ENCODE measurements at regions not wholly inside any gene's neighbourhood (a gene's known extent, or its start where the extent isn't known, plus 50 kb on each side); places are given as distances from the start of the nearest gene placed in this dataset.

DNA sequence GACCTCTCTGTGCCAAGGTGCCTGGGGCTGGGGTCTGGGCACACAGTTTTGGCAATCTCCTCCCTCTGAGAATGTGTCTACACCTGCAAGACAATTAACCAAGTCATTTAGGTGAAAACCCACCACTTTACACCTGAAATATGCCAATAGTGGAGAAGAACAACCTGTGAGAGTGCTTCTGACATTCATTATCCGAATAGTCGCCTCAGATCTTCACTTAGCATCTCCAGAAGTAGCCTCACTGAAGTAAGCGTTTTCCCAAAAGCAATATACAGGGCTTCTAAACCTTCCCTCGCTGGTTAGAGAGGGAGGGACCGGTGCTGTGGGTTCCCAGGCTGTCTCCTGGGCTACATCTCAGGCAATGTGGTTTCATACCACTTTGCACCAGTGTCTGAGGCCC lies 173.5 kb downstream of the DDX1 start:
- H3K36me3 Mint-ChIP-seq (ENCODE audit: unreplicated experiment) = peaks cover 4% of the 10 kb centered on the region
- no peaks in the 10 kb centered on the region for H3K9me3 Mint-ChIP-seq (ENCODE audit: unreplicated experiment)
- H3K27ac Mint-ChIP-seq (ENCODE audit: unreplicated experiment) = no peak overlapping the region
- H3K4me3 Mint-ChIP-seq (ENCODE audit: unreplicated experiment) = no peak overlapping the region
- TF ChIP-seq CTCF (IDR thresholded peaks at IDR 0.05; ENCODE audit: partially characterized antibody, unreplicated experiment) = no peak
- no peak for DNase-seq
- peaks cover 9% of the 10 kb centered on the region for H3K27me3 Mint-ChIP-seq (ENCODE audit: unreplicated experiment)
- peaks cover 10% of the 10 kb centered on the region for H3K4me1 Mint-ChIP-seq (ENCODE audit: low read depth, unreplicated experiment)

- no peaks in the 10 kb centered on the region for H3K9me3 Mint-ChIP-seq (ENCODE audit: unreplicated experiment)
- H3K4me1 Mint-ChIP-seq (ENCODE audit: low read depth, unreplicated experiment) = peaks cover 10% of the 10 kb centered on the region
- no peak overlapping the region for H3K4me3 Mint-ChIP-seq (ENCODE audit: unreplicated experiment)
- no peak overlapping the region for H3K27ac Mint-ChIP-seq (ENCODE audit: unreplicated experiment)
- no peak for DNase-seq
- TF ChIP-seq CTCF (IDR thresholded peaks at IDR 0.05; ENCODE audit: partially characterized antibody, unreplicated experiment) = no peak
- peaks cover 9% of the 10 kb centered on the region for H3K27me3 Mint-ChIP-seq (ENCODE audit: unreplicated experiment)
- peaks cover 4% of the 10 kb centered on the region for H3K36me3 Mint-ChIP-seq (ENCODE audit: unreplicated experiment)
These were observed 174.1 kb downstream of the DDX1 start for GRCh38 chr2:15765686-15766302.

- H3K27me3 Mint-ChIP-seq (ENCODE audit: unreplicated experiment) = peaks cover 9% of the 10 kb centered on the region
- no peak overlapping the region for H3K4me3 Mint-ChIP-seq (ENCODE audit: unreplicated experiment)
- peaks cover 10% of the 10 kb centered on the region for H3K4me1 Mint-ChIP-seq (ENCODE audit: low read depth, unreplicated experiment)
- H3K9me3 Mint-ChIP-seq (ENCODE audit: unreplicated experiment) = no peaks in the 10 kb centered on the region
- no peak for TF ChIP-seq CTCF (IDR thresholded peaks at IDR 0.05; ENCODE audit: partially characterized antibody, unreplicated experiment)
- no peak for DNase-seq
- no peak overlapping the region for H3K27ac Mint-ChIP-seq (ENCODE audit: unreplicated experiment)
- peaks cover 4% of the 10 kb centered on the region for H3K36me3 Mint-ChIP-seq (ENCODE audit: unreplicated experiment)
These were observed 174.0 kb upstream of the MYCN start for GRCh38 chr2:15766303-15766861.

DNA sequence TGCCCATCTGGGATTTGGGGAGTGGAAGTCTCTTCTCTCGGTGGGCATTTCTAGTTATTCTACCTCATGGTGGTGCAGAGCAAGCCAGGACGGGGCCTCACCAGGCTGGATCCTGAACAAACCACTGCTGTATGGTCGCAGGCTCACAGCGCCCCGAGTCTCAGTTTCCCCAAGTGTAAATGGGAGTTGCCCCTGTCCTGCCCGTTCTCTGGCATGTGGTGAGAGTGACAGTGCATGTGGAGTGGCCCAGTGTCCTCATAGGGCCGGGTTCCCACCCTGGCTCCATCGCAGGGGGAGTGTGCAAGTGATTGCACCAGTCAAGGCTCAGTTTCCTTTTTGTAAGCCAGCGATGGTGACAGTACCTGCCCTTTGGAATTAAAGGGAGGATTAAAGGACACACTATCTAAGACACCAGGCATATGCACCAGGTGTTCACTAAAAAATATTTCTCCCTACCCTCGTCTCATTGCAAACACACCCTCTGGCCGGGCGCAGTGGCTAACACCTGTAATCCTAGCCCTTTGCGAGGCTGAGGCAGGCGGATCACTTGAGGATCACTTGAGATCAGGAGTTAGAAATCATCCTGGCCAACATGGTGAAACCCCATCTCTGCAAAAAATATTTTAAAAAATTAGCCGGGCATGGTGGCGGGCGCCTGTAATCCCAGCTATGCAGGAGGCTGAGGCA lies 173.3 kb upstream of the MYCN start:
- Mint-ChIP-seq H3K36me3 (ENCODE audit: unreplicated experiment) (peaks cover 3% of the 10 kb centered on the region), H3K4me3 (ENCODE audit: unreplicated experiment) (no peak overlapping the region), H3K9me3 (ENCODE audit: unreplicated experiment) (no peaks in the 10 kb centered on the region), H3K27ac (ENCODE audit: unreplicated experiment) (no peak overlapping the region), H3K4me1 (ENCODE audit: low read depth, unreplicated experiment) (peaks cover 10% of the 10 kb centered on the region), H3K27me3 (ENCODE audit: unreplicated experiment) (peaks cover 9% of the 10 kb centered on the region)
- DNase-seq = no peak
- no peak for TF ChIP-seq CTCF (IDR thresholded peaks at IDR 0.05; ENCODE audit: partially characterized antibody, unreplicated experiment)

DNA sequence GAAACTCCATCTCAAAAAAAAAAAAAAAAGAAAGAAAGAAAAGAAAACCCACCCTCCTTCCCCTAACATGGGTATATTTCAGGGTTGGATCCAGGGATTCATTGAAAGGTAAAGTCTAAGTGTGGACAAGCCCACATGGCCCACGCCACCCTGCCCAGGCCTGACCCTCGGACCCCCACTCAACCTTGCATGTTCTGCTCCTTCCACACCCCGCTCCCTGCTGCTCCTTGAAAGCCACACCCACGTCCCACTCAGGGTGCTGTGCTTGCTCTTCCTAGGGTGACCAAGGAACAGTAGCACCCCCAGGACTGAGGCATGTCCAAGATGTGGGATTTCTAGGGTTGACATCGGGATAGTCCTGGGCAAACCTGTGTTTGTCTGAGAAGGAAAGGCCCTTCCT lies 172.7 kb upstream of the MYCN start:
- Mint-ChIP-seq H3K9me3 (ENCODE audit: unreplicated experiment) (no peaks in the 10 kb centered on the region), H3K27ac (ENCODE audit: unreplicated experiment) (no peak overlapping the region), H3K4me1 (ENCODE audit: low read depth, unreplicated experiment) (peaks cover 10% of the 10 kb centered on the region), H3K4me3 (ENCODE audit: unreplicated experiment) (no peak overlapping the region), H3K36me3 (ENCODE audit: unreplicated experiment) (no peaks in the 10 kb centered on the region), H3K27me3 (ENCODE audit: unreplicated experiment) (peaks cover 14% of the 10 kb centered on the region)
- TF ChIP-seq CTCF (IDR thresholded peaks at IDR 0.05; ENCODE audit: partially characterized antibody, unreplicated experiment) = no peak
- no peak for DNase-seq
